Hematopoietic multipotent progenitor cell treated with erythropoietin and hydrocortisone succinate and interleukin-3 and kit ligand, for 17 days (in vitro differentiated cells): ENCODE measurements at regions not wholly inside any gene's neighbourhood (a gene's known extent, or its start where the extent isn't known, plus 50 kb on each side); places are given as distances from the start of the nearest gene placed in this dataset.
"Not testable (repeated sequence)": the region's sequence is repeated elsewhere in the genome, so short reads cannot be mapped to it uniquely, and the experiment has no call there.

Experiments
- DNase-seq: peaks from one replicate; pipeline ENCODE4 v3.0.0-alpha.2; 2015; ENCODE audit warnings: low spot score

GRCh38 chr13:108077284-108077683 is 138.1 kb downstream of the LIG4 start:
- no peak for DNase-seq

- DNase-seq = not testable (repeated sequence)
Observed at GRCh38 chr13:108074429-108074828, 140.9 kb downstream of the LIG4 start.

- no peak for DNase-seq
Observed at GRCh38 chr13:108070925-108071324, 144.4 kb downstream of the LIG4 start.

GRCh38 chr13:108070491-108070890 is 144.8 kb downstream of the LIG4 start:
- DNase-seq = no peak

GRCh38 chr13:108069521-108070210 is 145.7 kb downstream of the LIG4 start:
- no peak for DNase-seq

GRCh38 chr13:108064372-108064771 is 151.0 kb downstream of the LIG4 start:
- DNase-seq = not testable (repeated sequence)

- no peak for DNase-seq
Observed at GRCh38 chr13:108060111-108060510, 155.2 kb downstream of the LIG4 start.

- no peak for DNase-seq
Observed at GRCh38 chr13:108056278-108056677, 159.1 kb downstream of the LIG4 start.

- DNase-seq = no peak
Observed at GRCh38 chr13:108049211-108049610, 166.1 kb downstream of the LIG4 start.

GRCh38 chr13:108044954-108045353 is 170.4 kb downstream of the LIG4 start:
- no peak for DNase-seq

GRCh38 chr13:108042866-108043265 is 172.5 kb downstream of the LIG4 start:
- DNase-seq = not testable (repeated sequence)

GRCh38 chr13:108037348-108037747 is 178.0 kb downstream of the LIG4 start:
- no peak for DNase-seq

- DNase-seq = no peak
Observed at GRCh38 chr13:108036411-108036932, 178.9 kb downstream of the LIG4 start.

GRCh38 chr13:108034909-108035410 is 180.4 kb downstream of the LIG4 start:
- no peak for DNase-seq

GRCh38 chr13:108033800-108034707 is 181.3 kb downstream of the LIG4 start:
- DNase-seq = no peak

GRCh38 chr13:108031865-108032264 is 183.5 kb downstream of the LIG4 start:
- DNase-seq = no peak

GRCh38 chr13:108030769-108031168 is 184.6 kb downstream of the LIG4 start:
- no peak for DNase-seq

GRCh38 chr13:108026680-108027410 is 188.5 kb downstream of the LIG4 start:
- DNase-seq = no peak

GRCh38 chr13:108020027-108020426 is 195.3 kb downstream of the LIG4 start:
- DNase-seq = no peak

GRCh38 chr13:108018371-108018870 is 196.9 kb downstream of the LIG4 start:
- no peak for DNase-seq

GRCh38 chr13:108006619-108007018 is 208.7 kb downstream of the LIG4 start:
- no peak for DNase-seq

GRCh38 chr13:108005231-108005630 is 210.1 kb downstream of the LIG4 start:
- no peak for DNase-seq
